Calu3 (cell line): ENCODE measurements at regions not wholly inside any gene's neighbourhood (a gene's known extent, or its start where the extent isn't known, plus 50 kb on each side); places are given as distances from the start of the nearest gene placed in this dataset.
"Not testable (repeated sequence)": the region's sequence is repeated elsewhere in the genome, so short reads cannot be mapped to it uniquely, and the experiment has no call there.

ENCODE experiments used
- BruUV-seq: library from RNA; stranded (reverse); fragments of 400-500 nt; replicated peaks from 2 replicates; lab custom pipeline; 2021; lab: Mats Ljungman, UMichigan
- CTCF ChIA-PET: fragments of 300-600 bp; sonication (Branson Sonifier 250); formaldehyde crosslinking; loops from one replicate; lab custom pipeline; 2022; ENCODE audit warnings: antibody characterized with exemption; lab: Charles Lee
- DNase-seq: peaks from one replicate; pipeline ENCODE4 v3.0.0; 2022
- H3K27ac Mint-ChIP-seq: one replicate; pipeline ENCODE4 v1.8.0; 2022; ENCODE audit warnings: mixed read lengths; ENCODE audit not compliant: unreplicated experiment
- H3K27me3 Mint-ChIP-seq: one replicate; pipeline ENCODE4 v1.8.0; 2022; ENCODE audit warnings: mixed read lengths; ENCODE audit not compliant: unreplicated experiment
- H3K36me3 Mint-ChIP-seq: one replicate; pipeline ENCODE4 v1.8.0; 2022; ENCODE audit warnings: mild to moderate bottlenecking, moderate library complexity, mixed read lengths; ENCODE audit not compliant: insufficient read depth, unreplicated experiment
- H3K4me1 Mint-ChIP-seq: one replicate; pipeline ENCODE4 v1.8.0; 2022; ENCODE audit warnings: mild to moderate bottlenecking, low read depth, mixed read lengths; ENCODE audit not compliant: unreplicated experiment
- H3K4me3 Mint-ChIP-seq: one replicate; pipeline ENCODE4 v1.8.0; 2022; ENCODE audit warnings: mild to moderate bottlenecking, low read depth, moderate library complexity, mixed read lengths; ENCODE audit not compliant: unreplicated experiment
- H3K9me3 Mint-ChIP-seq: one replicate; pipeline ENCODE4 v1.8.0; 2022; ENCODE audit warnings: low read depth, mixed read lengths; ENCODE audit not compliant: unreplicated experiment
- CTCF ChIP-seq: fragments of 200-600 bp; IDR thresholded peaks from one replicate; pipeline ENCODE4 v1.8.0; 2022; ENCODE audit warnings: antibody characterized with exemption; ENCODE audit not compliant: unreplicated experiment
- intact Hi-C: fragments of 100-400 bp; cut with micrococcal nuclease; formaldehyde crosslinking; loops from one replicate; pipeline ENCODE4 v1.10.0; 2022; ENCODE audit not compliant: unreplicated experiment

DNA sequence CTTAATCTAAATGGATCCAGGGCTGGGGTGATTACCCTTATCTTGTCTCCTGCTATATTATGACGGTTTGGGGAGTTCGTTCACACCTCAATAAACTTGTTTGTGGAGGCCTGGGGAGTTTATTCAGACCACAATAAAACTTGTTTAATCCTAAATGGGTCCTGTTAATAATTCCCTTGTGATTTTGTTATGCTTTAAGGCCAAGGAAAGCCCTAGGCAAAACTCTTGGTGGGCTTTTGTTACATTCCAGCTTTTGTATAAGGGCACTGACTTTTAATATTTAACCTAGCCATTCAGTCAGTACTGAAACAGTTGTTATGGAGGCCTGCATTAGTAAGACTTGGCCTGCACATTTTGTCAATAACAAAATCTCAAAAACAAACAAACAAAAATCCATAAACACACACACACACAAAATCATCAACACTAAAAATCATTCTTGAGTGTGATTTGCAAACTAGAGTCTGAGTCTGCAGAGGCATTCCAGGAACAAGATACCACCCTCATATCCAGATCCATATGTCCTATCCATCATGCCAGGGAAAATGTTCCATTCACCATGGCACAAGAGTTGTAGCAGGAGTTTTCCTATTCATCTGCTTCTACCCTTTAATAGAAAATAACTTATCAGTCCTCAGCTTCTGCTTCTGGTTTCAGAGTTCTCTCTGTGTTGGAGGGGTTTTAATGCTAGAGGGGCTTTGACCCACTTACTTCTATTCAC lies 421.7 kb downstream of the AGTPBP1 start:
- H3K4me3 Mint-ChIP-seq = no peak overlapping the region
- TF ChIP-seq CTCF = no peak
- H3K27me3 Mint-ChIP-seq = peaks cover 24% of the 10 kb centered on the region
- CTCF ChIA-PET = no interaction called here
- no peak overlapping the region for H3K27ac Mint-ChIP-seq
- intact Hi-C loops = no loop called here
- no peak for DNase-seq
- no peaks in the 10 kb centered on the region for H3K36me3 Mint-ChIP-seq
- no TSS peak for BruUV-seq
- no peaks in the 10 kb centered on the region for H3K9me3 Mint-ChIP-seq
- no peaks in the 10 kb centered on the region for H3K4me1 Mint-ChIP-seq

DNA sequence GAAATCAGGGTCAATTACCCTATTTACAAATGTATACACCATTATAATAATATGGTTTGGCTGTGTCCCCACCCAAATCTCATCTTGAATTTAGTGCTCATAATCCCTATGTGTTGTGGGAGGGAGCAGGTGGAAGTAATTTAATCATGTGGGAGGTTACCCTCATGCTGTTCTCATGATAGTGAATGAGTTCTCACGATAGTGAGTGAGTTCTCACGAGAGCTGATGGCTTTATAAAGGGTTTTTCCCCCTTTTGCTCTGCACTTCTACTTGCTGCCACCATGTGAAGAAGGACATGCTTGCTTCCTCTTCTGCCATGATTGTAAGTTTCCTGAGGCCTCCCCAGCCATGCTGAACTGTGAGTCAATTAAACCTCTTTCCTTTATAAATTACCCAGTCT lies 426.2 kb downstream of the AGTPBP1 start:
- H3K9me3 Mint-ChIP-seq, H3K27ac Mint-ChIP-seq, BruUV-seq, H3K36me3 Mint-ChIP-seq, intact Hi-C loops, H3K4me1 Mint-ChIP-seq, CTCF ChIA-PET, DNase-seq, H3K4me3 Mint-ChIP-seq: not testable (repeated sequence)
- peaks cover 30% of the 10 kb centered on the region for H3K27me3 Mint-ChIP-seq

DNA sequence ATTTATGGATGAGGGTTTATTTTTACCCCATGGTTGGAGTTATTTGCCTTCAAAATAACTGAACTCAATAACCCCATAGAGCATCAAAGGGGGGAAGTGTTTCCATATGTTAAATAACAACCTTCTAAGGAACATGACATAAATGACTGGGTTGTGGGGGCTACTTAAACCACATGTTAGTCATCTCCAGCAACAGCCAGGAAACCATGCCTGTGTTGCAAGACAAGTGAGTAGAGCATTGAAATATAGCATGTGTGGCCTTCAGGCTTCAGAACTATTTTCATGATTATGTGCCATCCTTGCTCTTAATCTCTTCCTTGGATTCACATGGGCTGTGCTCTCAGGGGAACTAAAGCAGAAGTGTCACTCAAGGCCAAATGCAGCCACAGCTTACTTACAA lies 431.2 kb downstream of the AGTPBP1 start:
- Mint-ChIP-seq H3K9me3 (no peaks in the 10 kb centered on the region), H3K4me3 (no peak overlapping the region), H3K4me1 (no peaks in the 10 kb centered on the region), H3K36me3 (no peaks in the 10 kb centered on the region), H3K27me3 (peaks cover 29% of the 10 kb centered on the region), H3K27ac (no peak overlapping the region)
- CTCF ChIA-PET = interaction anchor here (0.6 kb wide), 1 partner anchor 557 kb away, joined by 3 read pairs; no protein-coding TSS in a partner anchor
- BruUV-seq = no TSS peak
- no peak for TF ChIP-seq CTCF
- intact Hi-C loops = no loop called here
- no peak for DNase-seq

DNA sequence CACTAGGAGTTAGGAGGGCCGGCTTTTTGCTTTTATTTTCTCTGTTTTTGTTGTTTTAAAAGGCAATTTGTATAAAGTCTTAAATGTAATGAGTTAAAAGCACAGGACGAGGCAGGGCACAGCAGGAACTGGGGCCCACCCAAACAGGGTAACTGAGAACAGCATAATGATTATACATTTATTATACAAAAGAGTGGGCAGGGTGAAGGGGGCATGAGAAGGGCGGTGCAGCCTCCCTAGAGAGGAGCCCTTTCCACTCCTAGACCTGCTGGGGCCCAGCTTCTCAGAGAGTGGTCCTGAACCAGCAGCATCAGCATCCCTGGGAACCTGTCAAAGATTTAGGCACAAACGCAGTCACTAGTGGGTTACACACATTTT lies 438.0 kb downstream of the AGTPBP1 start:
- DNase-seq = no peak
- CTCF ChIA-PET = no interaction called here
- H3K27ac Mint-ChIP-seq = no peak overlapping the region
- no peak for TF ChIP-seq CTCF
- intact Hi-C loops = no loop called here
- no peaks in the 10 kb centered on the region for H3K36me3 Mint-ChIP-seq
- no TSS peak for BruUV-seq
- H3K4me3 Mint-ChIP-seq = no peak overlapping the region
- H3K9me3 Mint-ChIP-seq = no peaks in the 10 kb centered on the region
- H3K4me1 Mint-ChIP-seq = no peaks in the 10 kb centered on the region
- peaks cover 41% of the 10 kb centered on the region for H3K27me3 Mint-ChIP-seq
